ENCODE measurements at regions not wholly inside any gene's neighbourhood (a gene's known extent, or its start where the extent isn't known, plus 50 kb on each side); places are given as distances from the start of the nearest gene placed in this dataset.

DNA sequence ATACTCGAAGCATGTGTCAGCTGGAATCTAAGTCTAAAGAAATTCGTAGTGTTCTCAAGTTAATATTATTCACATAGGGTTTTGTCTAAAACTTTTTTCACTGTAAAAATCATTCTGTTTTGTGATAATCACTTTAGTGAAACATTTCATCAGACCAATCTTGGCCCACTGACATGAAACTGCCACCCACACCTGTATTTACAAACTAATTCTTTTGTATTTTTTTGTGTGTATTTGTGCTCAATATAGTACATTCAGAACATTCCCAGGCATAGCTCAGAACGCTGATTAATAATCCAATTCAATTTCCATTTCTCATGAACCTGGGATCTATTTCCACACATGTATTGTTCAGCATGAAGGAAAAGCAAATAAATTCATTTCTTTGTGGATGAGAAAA, 191.7 kb downstream of the RASSF9 start:
- no peak for TF ChIP-seq EZH2 (IDR thresholded peaks at IDR 0.05; ENCODE audit: low read depth)
- TF ChIP-seq, protein P1, sequence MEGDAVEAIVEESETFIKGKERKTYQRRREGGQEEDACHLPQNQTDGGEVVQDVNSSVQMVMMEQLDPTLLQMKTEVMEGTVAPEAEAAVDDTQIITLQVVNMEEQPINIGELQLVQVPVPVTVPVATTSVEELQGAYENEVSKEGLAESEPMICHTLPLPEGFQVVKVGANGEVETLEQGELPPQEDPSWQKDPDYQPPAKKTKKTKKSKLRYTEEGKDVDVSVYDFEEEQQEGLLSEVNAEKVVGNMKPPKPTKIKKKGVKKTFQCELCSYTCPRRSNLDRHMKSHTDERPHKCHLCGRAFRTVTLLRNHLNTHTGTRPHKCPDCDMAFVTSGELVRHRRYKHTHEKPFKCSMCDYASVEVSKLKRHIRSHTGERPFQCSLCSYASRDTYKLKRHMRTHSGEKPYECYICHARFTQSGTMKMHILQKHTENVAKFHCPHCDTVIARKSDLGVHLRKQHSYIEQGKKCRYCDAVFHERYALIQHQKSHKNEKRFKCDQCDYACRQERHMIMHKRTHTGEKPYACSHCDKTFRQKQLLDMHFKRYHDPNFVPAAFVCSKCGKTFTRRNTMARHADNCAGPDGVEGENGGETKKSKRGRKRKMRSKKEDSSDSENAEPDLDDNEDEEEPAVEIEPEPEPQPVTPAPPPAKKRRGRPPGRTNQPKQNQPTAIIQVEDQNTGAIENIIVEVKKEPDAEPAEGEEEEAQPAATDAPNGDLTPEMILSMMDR (conservative IDR thresholded peaks at IDR 0.05): no peak
- Histone ChIP-seq H3K4me3 (no peak overlapping the region), H3K9me2 (ENCODE audit: insufficient read depth) (no peaks in the 10 kb centered on the region), H4K20me1 (ENCODE audit: insufficient read depth) (no peaks in the 10 kb centered on the region), H3F3A (ENCODE audit: insufficient read depth, low read depth) (no peaks in the 10 kb centered on the region), H2AFZ (no peak overlapping the region), H3K9me3 (ENCODE audit: insufficient read depth, low read depth) (no peaks in the 10 kb centered on the region), H3K4me1 (replicated peaks; ENCODE audit: insufficient read depth) (0 out of 2 replicates have a peak, but pooled peaks cover 4% of the 10 kb centered on the region), H3K79me2 (ENCODE audit: low read depth) (no peaks in the 10 kb centered on the region), H3K27ac (no peak overlapping the region), H3K36me3 (ENCODE audit: low read depth) (no peaks in the 10 kb centered on the region), H3K4me2 (no peak overlapping the region), H3K27me3 (ENCODE audit: insufficient read depth, low read depth) (no peaks in the 10 kb centered on the region)
- CTCF ChIA-PET: no interaction called here
- no peak for DNase-seq
- POLR2A ChIA-PET (ENCODE audit: unreplicated experiment): no interaction called here
- BruUV-seq (replicated peaks): no TSS peak
- intact Hi-C loops (cut with micrococcal nuclease; ENCODE audit: unreplicated experiment): no loop called here

DNA sequence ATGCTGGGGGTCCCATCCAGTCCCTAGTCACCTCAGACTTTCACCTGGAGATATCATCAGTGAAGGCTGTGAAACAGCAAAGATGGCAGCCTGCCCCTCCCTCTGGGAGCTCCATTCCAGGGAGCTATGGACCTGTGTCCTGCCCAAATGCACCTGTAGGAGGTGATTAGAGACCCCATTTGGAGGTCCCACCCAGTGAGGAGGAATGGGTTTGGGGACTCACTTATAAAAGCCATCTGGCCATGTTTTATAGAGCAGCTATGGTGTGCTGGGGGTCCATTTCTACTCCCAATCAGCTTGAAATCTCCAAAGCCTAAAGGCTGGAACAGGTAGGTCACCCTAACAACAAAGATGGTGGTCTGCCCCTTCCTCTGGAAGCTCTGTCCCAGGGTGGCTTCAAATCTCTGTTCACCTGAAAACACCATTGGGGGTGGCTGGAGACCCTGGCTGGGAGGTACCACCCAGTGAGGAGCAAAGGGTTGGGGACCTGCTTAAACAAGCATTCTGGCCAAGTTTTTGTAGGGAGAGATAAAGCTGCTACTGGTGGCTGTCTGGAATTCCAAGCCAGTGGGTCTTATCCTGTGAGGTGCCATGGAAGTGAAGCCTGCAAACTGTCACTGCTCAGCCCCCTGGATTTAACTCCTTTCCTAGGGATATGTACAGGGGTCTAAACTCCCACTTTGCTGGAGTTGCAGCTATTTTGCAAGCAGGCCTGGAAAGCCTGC, 182.3 kb downstream of the RASSF9 start:
- H3K36me3 ChIP-seq (ENCODE audit: low read depth): no peaks in the 10 kb centered on the region
- H3K9me2 ChIP-seq (ENCODE audit: insufficient read depth): no peaks in the 10 kb centered on the region
- no peaks in the 10 kb centered on the region for H3K79me2 ChIP-seq (ENCODE audit: low read depth)
- no TSS peak for BruUV-seq (replicated peaks)
- H2AFZ ChIP-seq: no peak overlapping the region
- H3K9me3 ChIP-seq (ENCODE audit: insufficient read depth, low read depth): no peaks in the 10 kb centered on the region; the same call in 1 of the 2 replicates
- H3K4me3 ChIP-seq: no peak overlapping the region
- H3K4me2 ChIP-seq: no peak overlapping the region
- no peaks in the 10 kb centered on the region for H3K4me1 ChIP-seq (replicated peaks; ENCODE audit: insufficient read depth)
- H3F3A ChIP-seq (ENCODE audit: insufficient read depth, low read depth): no peaks in the 10 kb centered on the region
- intact Hi-C loops (cut with micrococcal nuclease; ENCODE audit: unreplicated experiment): no loop called here
- TF ChIP-seq, protein P1 (conservative IDR thresholded peaks at IDR 0.05): no peak
- no peak for TF ChIP-seq EZH2 (IDR thresholded peaks at IDR 0.05; ENCODE audit: low read depth)
- H4K20me1 ChIP-seq (ENCODE audit: insufficient read depth): no peaks in the 10 kb centered on the region
- H3K27me3 ChIP-seq (ENCODE audit: insufficient read depth, low read depth): no peaks in the 10 kb centered on the region
- POLR2A ChIA-PET (ENCODE audit: unreplicated experiment): no interaction called here
- CTCF ChIA-PET: no interaction called here
- no peak for DNase-seq
- H3K27ac ChIP-seq: no peak overlapping the region

DNA sequence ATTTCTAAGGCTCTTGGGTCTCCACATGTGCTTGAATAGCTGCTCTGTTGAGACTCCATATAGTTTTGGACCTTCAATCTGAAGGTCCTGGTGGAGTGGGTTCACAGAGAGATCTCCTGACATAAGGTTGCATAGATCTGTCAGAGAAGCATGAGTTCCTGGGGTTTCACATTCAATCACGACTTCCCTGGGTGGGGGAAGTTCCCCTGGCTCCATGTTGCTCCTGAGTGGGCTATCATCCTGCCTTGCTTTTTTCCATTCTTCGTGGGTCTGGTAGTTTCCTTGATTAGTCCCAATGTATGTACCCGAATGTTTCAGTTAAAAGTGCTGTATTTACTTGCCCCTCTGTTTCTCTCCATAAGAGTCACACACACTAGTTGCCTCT, 181.8 kb downstream of the RASSF9 start:
- Histone ChIP-seq H3K27ac (no peak overlapping the region), H3K4me1 (replicated peaks; ENCODE audit: insufficient read depth) (no peaks in the 10 kb centered on the region), H3K27me3 (ENCODE audit: insufficient read depth, low read depth) (no peaks in the 10 kb centered on the region), H3K9me2 (ENCODE audit: insufficient read depth) (no peaks in the 10 kb centered on the region), H2AFZ (no peak overlapping the region), H3K9me3 (ENCODE audit: insufficient read depth, low read depth) (no peaks in the 10 kb centered on the region; the same call in 1 of the 2 replicates), H3F3A (ENCODE audit: insufficient read depth, low read depth) (no peaks in the 10 kb centered on the region), H3K79me2 (ENCODE audit: low read depth) (no peaks in the 10 kb centered on the region), H3K36me3 (ENCODE audit: low read depth) (no peaks in the 10 kb centered on the region), H3K4me3 (no peak overlapping the region), H3K4me2 (no peak overlapping the region), H4K20me1 (ENCODE audit: insufficient read depth) (no peaks in the 10 kb centered on the region)
- no peak for DNase-seq
- TF ChIP-seq, protein P1 (conservative IDR thresholded peaks at IDR 0.05): no peak
- TF ChIP-seq EZH2 (IDR thresholded peaks at IDR 0.05; ENCODE audit: low read depth): no peak
- ChIA-PET POLR2A (ENCODE audit: unreplicated experiment) (no interaction called here), CTCF (no interaction called here)
- intact Hi-C loops (cut with micrococcal nuclease; ENCODE audit: unreplicated experiment): no loop called here
- no TSS peak for BruUV-seq (replicated peaks)

Data from PC-9 (cell line).